ENCODE measurements at regions not wholly inside any gene's neighbourhood (a gene's known extent, or its start where the extent isn't known, plus 50 kb on each side); places are given as distances from the start of the nearest gene placed in this dataset.

GRCh38 chr16:51761001-51761400 is 609.9 kb upstream of the SALL1 start:
- no peak for DNase-seq

GRCh38 chr16:51759999-51760398 is 608.9 kb upstream of the SALL1 start:
- no peak for DNase-seq

DNA sequence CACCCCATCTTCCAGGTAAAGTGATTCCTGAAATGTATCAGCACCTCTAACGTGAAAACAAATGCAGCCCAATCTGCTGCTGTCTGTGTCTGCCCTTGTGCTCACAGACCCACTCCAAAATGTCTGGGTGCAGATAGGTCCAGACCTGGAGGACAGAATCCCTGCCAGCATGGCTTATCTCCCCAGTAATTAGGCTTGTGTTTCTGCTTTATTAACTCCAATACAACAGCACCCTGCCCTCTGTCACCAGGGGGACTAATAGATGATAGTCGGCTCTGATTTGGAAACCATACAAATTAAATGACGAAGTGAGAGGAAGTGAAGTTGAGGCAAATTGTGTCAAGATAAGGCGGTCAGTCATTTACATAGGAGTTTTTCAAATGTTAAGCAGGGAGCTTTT is 608.3 kb upstream of the SALL1 start:
- DNase-seq: no peak

GRCh38 chr16:51757921-51758479 is 606.9 kb upstream of the SALL1 start:
- no peak for DNase-seq

DNA sequence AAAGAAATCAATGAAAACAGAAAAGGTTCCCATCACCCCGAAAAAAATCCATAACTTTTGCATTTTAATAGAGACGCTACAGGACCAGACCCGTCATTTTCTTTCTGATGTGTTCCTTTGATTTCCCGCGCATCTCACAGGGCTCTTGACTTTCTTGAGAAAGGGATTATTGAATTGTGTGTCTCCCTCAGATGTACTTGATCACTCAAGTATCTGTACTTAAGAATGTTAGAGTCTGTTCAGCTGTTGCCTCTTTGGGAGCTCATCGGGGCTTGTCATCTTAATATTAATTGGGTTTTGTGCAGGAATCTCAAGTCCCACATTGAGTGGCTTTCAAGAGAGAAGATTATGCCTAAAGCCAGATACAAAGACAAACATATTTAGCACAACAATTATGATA is 606.4 kb upstream of the SALL1 start:
- DNase-seq: no peak

GRCh38 chr16:51757124-51757470 is 606.0 kb upstream of the SALL1 start:
- DNase-seq: no peak

DNA sequence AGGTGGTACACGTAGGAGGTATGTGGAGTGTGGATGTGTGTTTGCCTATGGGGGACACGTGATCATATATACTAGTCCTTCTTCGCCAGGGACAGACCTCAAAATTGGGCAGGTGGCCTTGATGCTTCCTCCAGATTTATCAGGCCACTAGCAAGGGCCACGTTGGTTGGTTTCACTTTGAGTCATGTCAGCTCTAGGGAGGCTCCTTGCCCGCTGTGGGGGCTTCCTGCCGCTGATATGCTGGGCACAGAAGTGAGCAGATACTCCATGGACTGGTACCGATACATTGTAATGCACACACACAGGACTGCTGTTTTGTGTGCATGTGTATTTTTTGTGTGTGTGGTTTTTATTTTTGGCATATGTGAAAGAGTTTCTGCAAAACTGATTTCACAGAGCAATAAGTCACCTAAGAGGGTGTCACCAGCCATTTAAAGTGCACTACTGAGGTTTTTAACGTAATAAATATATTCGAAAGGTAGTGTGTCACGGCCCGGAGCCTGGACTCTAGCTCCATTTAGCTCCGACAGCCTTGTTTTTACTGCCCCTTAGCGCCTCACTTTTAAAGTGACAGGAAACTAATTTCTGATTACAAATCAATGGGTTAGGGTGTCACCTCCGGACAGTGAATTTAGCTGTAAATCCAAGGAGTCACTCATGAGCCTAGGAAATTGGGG is 605.5 kb upstream of the SALL1 start:
- no peak for DNase-seq

- no peak for DNase-seq
These were observed 604.7 kb upstream of the SALL1 start for GRCh38 chr16:51755577-51756355.

DNA sequence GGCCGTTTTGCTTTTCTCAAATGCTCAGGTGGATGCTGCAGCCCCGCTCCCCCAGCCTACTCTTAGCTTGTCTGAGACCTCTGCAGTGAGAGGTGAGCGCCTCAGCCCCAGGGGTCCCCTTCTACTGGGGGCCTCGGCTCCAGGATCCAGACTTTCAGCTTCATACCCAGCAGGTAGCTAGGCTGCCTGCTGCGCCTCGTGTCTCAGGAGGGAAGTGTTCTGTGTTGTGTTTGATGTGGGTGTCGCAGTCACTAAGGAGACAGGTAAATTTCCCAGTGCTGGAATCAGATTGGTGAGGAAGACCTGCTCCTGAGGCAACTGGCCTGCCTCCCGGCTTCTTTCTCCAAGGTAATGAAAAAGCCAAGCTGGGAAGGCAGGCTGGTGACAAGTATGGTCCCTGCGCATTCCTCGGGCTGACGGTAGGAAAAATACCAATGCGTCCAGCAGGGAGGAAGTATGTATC is 604.0 kb upstream of the SALL1 start:
- no peak for DNase-seq

GRCh38 chr16:51753467-51754127 is 602.5 kb upstream of the SALL1 start:
- no peak for DNase-seq

DNA sequence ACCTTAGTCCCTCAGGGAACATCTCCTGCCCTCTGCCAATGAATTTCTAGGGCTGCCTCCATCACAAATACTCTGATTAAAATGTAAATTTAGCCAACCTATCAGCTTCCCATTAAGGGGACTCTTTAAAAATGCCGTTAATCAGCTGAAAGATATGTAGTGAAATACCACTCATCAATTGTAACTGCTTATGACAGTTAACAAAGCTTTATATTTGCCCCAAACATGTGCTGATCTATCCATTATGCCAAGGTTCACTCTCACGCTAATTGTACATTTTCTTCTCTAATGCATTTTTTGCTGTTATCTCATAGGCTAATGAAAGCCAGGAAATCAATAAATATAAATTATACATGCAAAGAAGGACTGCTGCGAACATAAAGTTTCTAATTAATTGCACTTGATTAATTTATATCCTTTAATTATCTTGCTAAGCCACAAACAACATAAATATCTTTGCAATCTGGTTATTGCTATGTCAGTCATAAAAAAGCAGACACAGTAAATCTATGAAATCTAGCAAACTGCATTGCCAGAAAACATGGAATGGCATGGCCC is 601.4 kb upstream of the SALL1 start:
- DNase-seq: no peak

DNA sequence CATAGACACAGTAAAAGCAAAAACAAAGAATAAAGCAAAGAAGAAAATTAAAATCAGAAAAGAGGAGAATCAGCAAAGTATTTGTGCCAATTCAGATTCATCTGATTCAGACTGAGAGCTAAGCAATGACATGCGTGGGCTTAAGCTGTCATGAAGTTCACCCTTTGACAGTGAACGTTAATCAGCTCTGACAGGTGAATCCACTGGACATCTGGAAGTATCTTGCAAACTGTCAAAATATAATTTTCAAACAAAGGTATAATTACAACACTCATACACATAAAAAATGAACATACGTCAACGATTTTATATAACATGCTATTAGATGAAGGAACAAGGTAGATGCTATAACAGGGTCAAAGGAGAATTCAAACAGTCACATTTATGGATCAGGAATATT is 596.3 kb upstream of the SALL1 start:
- no peak for DNase-seq

GRCh38 chr16:51734220-51734619 is 583.1 kb upstream of the SALL1 start:
- no peak for DNase-seq

- no peak for DNase-seq
These were observed 582.1 kb upstream of the SALL1 start for GRCh38 chr16:51733181-51733580.

DNA sequence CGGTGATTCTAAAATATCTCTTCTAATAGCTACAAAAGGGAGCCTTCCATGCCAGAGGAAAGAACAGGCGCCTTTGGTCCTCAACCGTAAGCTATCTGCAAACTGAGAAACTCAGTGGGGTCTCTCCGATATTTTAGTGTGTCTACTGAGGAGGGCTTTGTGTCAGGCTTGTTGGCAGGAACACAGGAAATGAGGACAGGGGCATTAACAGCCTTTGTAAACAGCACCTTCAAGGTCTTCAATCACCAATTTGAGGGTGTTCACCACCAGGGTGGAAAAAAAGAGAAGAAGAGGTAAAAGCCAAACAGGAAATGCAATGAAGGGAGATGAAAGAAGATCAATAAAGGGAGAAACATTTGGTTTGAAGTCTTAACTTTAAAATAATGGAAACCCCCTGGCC is 580.1 kb upstream of the SALL1 start:
- DNase-seq: no peak

DNA sequence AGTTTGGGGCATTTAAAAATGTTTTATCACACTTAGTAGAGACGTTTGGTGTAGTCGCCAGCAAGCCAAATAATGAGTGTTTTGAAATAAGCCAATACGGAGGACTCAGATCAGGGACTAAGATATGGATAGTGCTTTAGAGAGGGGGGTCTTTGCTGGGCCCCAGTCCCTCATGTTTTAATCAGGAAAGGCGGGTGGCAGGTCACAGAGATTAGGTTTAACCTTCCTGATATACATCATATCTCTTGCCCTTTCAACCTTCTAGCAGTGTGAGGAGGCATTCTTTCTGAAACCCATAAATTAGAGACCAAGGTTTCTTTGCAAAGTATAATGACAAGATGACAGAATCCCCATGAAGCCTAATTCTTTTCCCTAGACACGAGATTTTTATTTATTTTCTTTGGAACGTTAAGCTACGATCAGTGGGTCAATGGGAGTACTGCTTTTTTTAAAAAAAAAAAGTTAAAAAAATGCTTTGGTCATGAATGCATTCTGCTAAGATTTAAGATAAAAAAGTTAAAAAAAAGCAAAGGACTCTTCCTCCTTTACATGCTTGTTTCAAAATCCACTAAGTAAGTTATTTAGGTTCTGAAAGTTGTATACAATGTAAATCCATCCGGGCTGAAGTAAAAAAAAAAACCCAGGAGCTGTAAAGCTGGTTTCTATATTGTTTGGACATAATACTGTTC is 572.1 kb upstream of the SALL1 start:
- DNase-seq: no peak

GRCh38 chr16:51722467-51722866 is 571.4 kb upstream of the SALL1 start:
- no peak for DNase-seq

DNA sequence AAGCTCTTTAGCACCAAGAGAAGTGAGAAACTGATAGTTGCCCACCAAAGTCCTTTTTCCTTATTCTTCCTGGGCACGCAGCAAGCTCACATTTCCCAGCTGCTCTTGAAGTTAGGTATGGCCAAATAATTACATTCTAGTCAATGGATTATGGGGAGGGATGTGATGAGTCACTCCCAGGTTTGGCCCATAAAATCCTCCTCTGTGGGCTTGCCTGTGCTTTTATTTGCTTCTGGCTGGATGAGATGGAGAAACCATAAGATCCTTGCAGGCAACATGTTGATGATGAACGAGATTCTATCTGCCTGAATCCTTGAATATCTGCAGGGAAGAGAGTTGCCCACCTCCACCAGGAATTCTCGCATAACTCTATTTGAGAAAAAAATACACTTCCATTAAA is 568.3 kb upstream of the SALL1 start:
- DNase-seq: no peak

DNA sequence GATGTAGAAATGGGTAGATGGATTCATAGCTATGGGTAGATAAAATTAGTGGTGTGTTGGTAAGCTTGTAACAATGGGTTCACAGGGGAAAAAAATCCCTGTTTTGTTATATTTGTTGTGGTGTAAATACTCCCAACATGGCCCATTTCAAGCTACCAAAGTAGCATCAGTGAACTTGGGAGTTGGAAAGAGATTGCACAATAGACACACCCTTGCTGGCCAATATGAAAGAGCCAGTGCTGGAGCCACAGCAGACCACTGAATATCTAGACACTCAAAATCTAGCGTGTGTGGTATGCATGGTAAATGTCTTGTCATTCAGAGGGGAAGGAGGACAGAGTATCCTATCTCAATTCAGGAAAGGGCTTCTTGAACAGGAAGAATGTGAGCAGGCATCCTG is 565.1 kb upstream of the SALL1 start:
- DNase-seq: no peak

- no peak for DNase-seq
These were observed 562.4 kb upstream of the SALL1 start for GRCh38 chr16:51713502-51713901.

DNA sequence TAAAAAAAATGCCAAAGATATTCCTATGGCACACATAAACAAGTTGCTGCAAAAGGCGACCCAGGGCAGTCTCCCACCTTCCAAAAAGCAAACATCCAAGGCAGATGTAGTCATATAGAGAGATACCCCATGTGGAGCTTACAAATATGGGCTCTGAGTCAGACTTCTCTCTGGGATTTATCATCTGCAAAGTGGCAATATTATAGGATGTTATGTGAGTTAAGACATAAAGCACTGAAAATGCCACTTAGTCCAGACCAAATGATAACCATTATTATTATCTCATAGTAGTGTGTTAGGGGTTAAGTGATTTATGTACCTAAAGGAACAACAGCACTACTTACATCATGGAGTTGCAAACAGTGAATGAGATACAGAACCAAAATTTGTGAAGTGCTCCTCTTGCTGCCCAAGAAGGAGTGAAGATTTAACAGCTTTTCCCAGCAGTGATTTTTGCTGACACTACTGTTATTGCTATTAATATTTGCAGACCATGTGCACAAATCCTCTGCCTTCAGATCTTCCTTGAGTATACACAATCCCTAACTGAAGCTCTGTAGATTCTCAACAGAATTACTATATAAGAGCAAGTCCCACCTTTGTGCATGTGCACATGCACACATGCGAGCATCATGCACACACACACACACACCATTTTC is 560.0 kb upstream of the SALL1 start:
- no peak for DNase-seq

GRCh38 chr16:51710186-51710585 is 559.1 kb upstream of the SALL1 start:
- no peak for DNase-seq

All from NCI-H2029 (cell line).